IPS-20b (cell line): ENCODE measurements at regions not wholly inside any gene's neighbourhood (a gene's known extent, or its start where the extent isn't known, plus 50 kb on each side); places are given as distances from the start of the nearest gene placed in this dataset.

ENCODE experiments used
- H3K27ac ChIP-seq: one replicate; pipeline ENCODE4 v1.5.1; 2013; ENCODE audit warnings: low read length
- H3K27me3 ChIP-seq: 2 replicates; pipeline ENCODE4 v1.6.1; 2013; ENCODE audit warnings: mild to moderate bottlenecking, low read length, inconsistent platforms; ENCODE audit not compliant: insufficient read depth
- H3K36me3 ChIP-seq: 2 replicates; pipeline ENCODE4 v1.6.1; 2013; ENCODE audit warnings: low read depth, mild to moderate bottlenecking, inconsistent platforms, low read length, moderate library complexity; ENCODE audit not compliant: insufficient read depth
- H3K4me1 ChIP-seq: 2 replicates; pipeline ENCODE4 v1.6.1; 2013; ENCODE audit warnings: mild to moderate bottlenecking, control low read depth, inconsistent platforms, low read length, moderate library complexity; ENCODE audit not compliant: insufficient read depth
- H3K4me3 ChIP-seq: 2 replicates; pipeline ENCODE4 v1.5.1; 2013; ENCODE audit warnings: mild to moderate bottlenecking, low read length, inconsistent platforms
- H3K9ac ChIP-seq: 2 replicates; pipeline ENCODE4 v1.6.1; 2013; ENCODE audit warnings: low read depth, mild to moderate bottlenecking, inconsistent platforms, low read length, moderate library complexity
- H3K9me3 ChIP-seq: 2 replicates; pipeline ENCODE4 v1.6.1; 2013; ENCODE audit warnings: mild to moderate bottlenecking, low read depth, low read length, inconsistent platforms; ENCODE audit not compliant: insufficient read depth

- no peak overlapping the region for H3K4me3 ChIP-seq
- no peak overlapping the region for H3K9ac ChIP-seq
- H3K9me3 ChIP-seq, result no peaks in the 10 kb centered on the region
- no peaks in the 10 kb centered on the region for H3K4me1 ChIP-seq
- no peaks in the 10 kb centered on the region for H3K36me3 ChIP-seq
- no peaks in the 10 kb centered on the region for H3K27me3 ChIP-seq
- no peak overlapping the region for H3K27ac ChIP-seq
These were observed 427.9 kb downstream of the WDR72 start for GRCh38 chr15:53331328-53332190.

GRCh38 chr15:53328341-53328740, 431.1 kb downstream of the WDR72 start:
- no peak overlapping the region for H3K9ac ChIP-seq
- no peaks in the 10 kb centered on the region for H3K4me1 ChIP-seq
- H3K27me3 ChIP-seq, result no peaks in the 10 kb centered on the region
- no peak overlapping the region for H3K27ac ChIP-seq
- H3K4me3 ChIP-seq, result no peak overlapping the region
- H3K36me3 ChIP-seq, result no peaks in the 10 kb centered on the region
- H3K9me3 ChIP-seq, result no peaks in the 10 kb centered on the region

- no peak overlapping the region for H3K27ac ChIP-seq
These were observed 435.4 kb downstream of the WDR72 start for GRCh38 chr15:53324061-53324460.

GRCh38 chr15:53323191-53323590, 436.3 kb downstream of the WDR72 start:
- H3K36me3 ChIP-seq, result no peaks in the 10 kb centered on the region
- H3K27me3 ChIP-seq, result no peaks in the 10 kb centered on the region
- H3K4me1 ChIP-seq, result no peaks in the 10 kb centered on the region
- H3K9ac ChIP-seq, result no peak overlapping the region
- no peak overlapping the region for H3K4me3 ChIP-seq
- H3K27ac ChIP-seq, result no peak overlapping the region
- H3K9me3 ChIP-seq, result no peaks in the 10 kb centered on the region

More at GRCh38 chr15:53324061-53324460, 435.4 kb downstream of the WDR72 start:
- Histone ChIP-seq H3K36me3 (no peaks in the 10 kb centered on the region), H3K9me3 (no peaks in the 10 kb centered on the region), H3K27me3 (no peaks in the 10 kb centered on the region), H3K4me1 (no peaks in the 10 kb centered on the region), H3K9ac (no peak overlapping the region), H3K4me3 (no peak overlapping the region)

- Histone ChIP-seq H3K4me1 (no peaks in the 10 kb centered on the region), H3K9me3 (no peaks in the 10 kb centered on the region), H3K27ac (no peak overlapping the region), H3K9ac (no peak overlapping the region), H3K4me3 (no peak overlapping the region), H3K36me3 (no peaks in the 10 kb centered on the region), H3K27me3 (no peaks in the 10 kb centered on the region)
These were observed 438.6 kb downstream of the WDR72 start for GRCh38 chr15:53320816-53321215.

GRCh38 chr15:53312707-53313106, 446.8 kb downstream of the WDR72 start:
- H3K36me3 ChIP-seq, result no peaks in the 10 kb centered on the region
- no peaks in the 10 kb centered on the region for H3K9me3 ChIP-seq
- H3K9ac ChIP-seq, result no peak overlapping the region
- H3K4me3 ChIP-seq, result no peak overlapping the region
- H3K27ac ChIP-seq, result no peak overlapping the region
- H3K27me3 ChIP-seq, result no peaks in the 10 kb centered on the region
- peaks cover 4% of the 10 kb centered on the region; the same call in 1 of the 2 replicates for H3K4me1 ChIP-seq

- Histone ChIP-seq H3K36me3 (no peaks in the 10 kb centered on the region), H3K9me3 (no peaks in the 10 kb centered on the region), H3K27me3 (no peaks in the 10 kb centered on the region), H3K9ac (no peak overlapping the region), H3K27ac (no peak overlapping the region), H3K4me3 (no peak overlapping the region), H3K4me1 (peaks cover 7% of the 10 kb centered on the region; the same call in 1 of the 2 replicates)
These were observed 448.8 kb downstream of the WDR72 start for GRCh38 chr15:53310709-53311108.

GRCh38 chr15:53307952-53308624, 451.4 kb downstream of the WDR72 start:
- no peaks in the 10 kb centered on the region for H3K36me3 ChIP-seq
- H3K4me1 ChIP-seq, result peaks cover 12% of the 10 kb centered on the region; the same call in 1 of the 2 replicates
- H3K9me3 ChIP-seq, result no peaks in the 10 kb centered on the region
- H3K27me3 ChIP-seq, result no peaks in the 10 kb centered on the region
- no peak overlapping the region for H3K4me3 ChIP-seq
- no peak overlapping the region for H3K9ac ChIP-seq
- H3K27ac ChIP-seq, result no peak overlapping the region

- Histone ChIP-seq H3K27me3 (no peaks in the 10 kb centered on the region), H3K9ac (no peak overlapping the region), H3K4me1 (peaks cover 12% of the 10 kb centered on the region; the same call in 1 of the 2 replicates), H3K27ac (no peak overlapping the region), H3K9me3 (no peaks in the 10 kb centered on the region), H3K4me3 (no peak overlapping the region), H3K36me3 (no peaks in the 10 kb centered on the region)
These were observed 453.9 kb downstream of the WDR72 start for GRCh38 chr15:53305554-53305953.

- peaks cover 12% of the 10 kb centered on the region; the same call in 1 of the 2 replicates for H3K4me1 ChIP-seq
- H3K4me3 ChIP-seq, result no peak overlapping the region
- no peaks in the 10 kb centered on the region for H3K9me3 ChIP-seq
- H3K9ac ChIP-seq, result no peak overlapping the region
- no peaks in the 10 kb centered on the region for H3K36me3 ChIP-seq
- H3K27me3 ChIP-seq, result no peaks in the 10 kb centered on the region
- H3K27ac ChIP-seq, result no peak overlapping the region
These were observed 454.4 kb downstream of the WDR72 start for GRCh38 chr15:53305101-53305500.

- no peaks in the 10 kb centered on the region for H3K27me3 ChIP-seq
- H3K36me3 ChIP-seq, result no peaks in the 10 kb centered on the region
- H3K4me3 ChIP-seq, result no peak overlapping the region
- H3K4me1 ChIP-seq, result no peaks in the 10 kb centered on the region
- H3K9me3 ChIP-seq, result no peaks in the 10 kb centered on the region
- H3K27ac ChIP-seq, result no peak overlapping the region
- H3K9ac ChIP-seq, result no peak overlapping the region
These were observed 461.6 kb downstream of the WDR72 start for GRCh38 chr15:53297828-53298227.

GRCh38 chr15:53296603-53297002, 462.9 kb downstream of the WDR72 start:
- H3K4me3 ChIP-seq, result no peak overlapping the region
- H3K27me3 ChIP-seq, result no peaks in the 10 kb centered on the region
- no peaks in the 10 kb centered on the region for H3K36me3 ChIP-seq

More at GRCh38 chr15:53296603-53297002, 462.9 kb downstream of the WDR72 start:
- Histone ChIP-seq H3K9ac (no peak overlapping the region), H3K4me1 (no peaks in the 10 kb centered on the region), H3K9me3 (no peaks in the 10 kb centered on the region), H3K27ac (no peak overlapping the region)
